CD8-positive, alpha-beta memory T cell (primary cell): ENCODE measurements at regions not wholly inside any gene's neighbourhood (a gene's known extent, or its start where the extent isn't known, plus 50 kb on each side); places are given as distances from the start of the nearest gene placed in this dataset.
A peak's percentile ranks its signal among the peaks of the same experiment; 100 is the strongest.

Experiments used
- CTCF ChIA-PET: fragments of 350-600 bp; sonication (Branson Sonifier 250); formaldehyde crosslinking; loops from one replicate; lab custom pipeline; 2021; ENCODE audit warnings: antibody characterized with exemption; lab: Charles Lee
- POLR2A ChIA-PET: fragments of 350-600 bp; sonication (Branson Sonifier 250); formaldehyde crosslinking; loops from one replicate; lab custom pipeline; 2021; ENCODE audit warnings: antibody characterized with exemption; lab: Charles Lee
- DNase-seq, 5 donors: peaks; one replicate each; pipeline versions ENCODE4 v3.0.0 to v3.0.0-alpha.2; 2020 to 2022; ENCODE audit warnings: mixed read lengths in 1 of 5
- H3K27ac ChIP-seq: one replicate; pipeline ENCODE4 v1.7.0; 2013; ENCODE audit warnings: low read depth, mild to moderate bottlenecking, low read length, moderate library complexity
- H3K27me3 ChIP-seq: 2 replicates; pipeline ENCODE4 v1.7.0; 2013; ENCODE audit warnings: low read length, mild to moderate bottlenecking; ENCODE audit not compliant: insufficient read depth, poor library complexity, severe bottlenecking
- H3K36me3 ChIP-seq: 2 replicates; pipeline ENCODE4 v1.7.0; 2013; ENCODE audit warnings: mild to moderate bottlenecking, low read length, moderate library complexity; ENCODE audit not compliant: insufficient read depth
- H3K4me1 ChIP-seq: 2 replicates; pipeline ENCODE4 v1.7.0; 2013; ENCODE audit warnings: mild to moderate bottlenecking, low read length, moderate library complexity; ENCODE audit not compliant: insufficient read depth
- H3K4me3 ChIP-seq: 2 replicates; pipeline ENCODE4 v1.7.0; 2013; ENCODE audit warnings: mild to moderate bottlenecking, low read length
- H3K9me3 ChIP-seq: 2 replicates; pipeline ENCODE4 v1.7.0; 2013; ENCODE audit warnings: mild to moderate bottlenecking, low read length
- H3K27ac Mint-ChIP-seq, 8 donors: one replicate each; pipeline ENCODE4 v1.8.0; 2020 to 2021; ENCODE audit warnings: mixed read lengths in 8 of 8, mild to moderate bottlenecking in 6 of 8, inconsistent platforms in 3 of 8, moderate library complexity in 3 of 8
- H3K27me3 Mint-ChIP-seq, 2 donors: one replicate each; pipeline ENCODE4 v1.8.0; 2020 to 2021; ENCODE audit warnings: mixed read lengths in 2 of 2, mild to moderate bottlenecking in 1 of 2, moderate library complexity in 1 of 2
- H3K36me3 Mint-ChIP-seq, 3 donors: one replicate each; pipeline ENCODE4 v1.8.0; 2020 to 2021; ENCODE audit warnings: mixed read lengths in 3 of 3, inconsistent platforms in 1 of 3, mild to moderate bottlenecking in 1 of 3
- H3K4me1 Mint-ChIP-seq, 3 donors: one replicate each; pipeline ENCODE4 v1.8.0; 2020 to 2021; ENCODE audit warnings: mixed read lengths in 3 of 3, inconsistent platforms in 1 of 3, mild to moderate bottlenecking in 1 of 3
- H3K4me3 Mint-ChIP-seq, 7 donors: one replicate each; pipeline ENCODE4 v1.8.0; 2020 to 2021; ENCODE audit warnings: mixed read lengths in 7 of 7, mild to moderate bottlenecking in 6 of 7, moderate library complexity in 4 of 7, inconsistent platforms in 2 of 7
- H3K9me3 Mint-ChIP-seq, 5 donors: one replicate each; pipeline ENCODE4 v1.8.0; 2020 to 2022; ENCODE audit warnings: mixed read lengths in 5 of 5, mild to moderate bottlenecking in 3 of 5, moderate library complexity in 2 of 5, inconsistent platforms in 1 of 5

GRCh38 chr4:37054531-37055077 is 189.9 kb upstream of the NWD2 start:
- Mint-ChIP-seq H3K9me3 (peaks cover 0 to 2% (median 2%) of the 10 kb centered on the region in 5 donors), H3K4me3 (no peak overlapping the region), H3K27ac (no peak overlapping the region), H3K36me3 (no peaks in the 10 kb centered on the region), H3K27me3 (no peaks in the 10 kb centered on the region), H3K4me1 (no peaks in the 10 kb centered on the region)
- no peaks in the 10 kb centered on the region for H3K9me3 ChIP-seq
- ChIA-PET POLR2A (no interaction called here), CTCF (no interaction called here)
- no peaks in the 10 kb centered on the region for H3K4me1 ChIP-seq
- no peaks in the 10 kb centered on the region for H3K36me3 ChIP-seq
- no peak for DNase-seq
- no peak overlapping the region for H3K27ac ChIP-seq
- no peak overlapping the region for H3K4me3 ChIP-seq
- H3K27me3 ChIP-seq: no peaks in the 10 kb centered on the region

GRCh38 chr4:37058826-37059225 is 185.7 kb upstream of the NWD2 start:
- ChIA-PET CTCF (no interaction called here), POLR2A (no interaction called here)
- Mint-ChIP-seq H3K36me3 (no peaks in the 10 kb centered on the region), H3K4me3 (no peak overlapping the region), H3K27me3 (no peaks in the 10 kb centered on the region), H3K4me1 (no peaks in the 10 kb centered on the region), H3K27ac (no peak overlapping the region), H3K9me3 (peaks cover 0 to 3% (median 2%) of the 10 kb centered on the region in 5 donors)
- Histone ChIP-seq H3K9me3 (no peaks in the 10 kb centered on the region), H3K36me3 (no peaks in the 10 kb centered on the region), H3K27me3 (no peaks in the 10 kb centered on the region), H3K27ac (no peak overlapping the region), H3K4me1 (no peaks in the 10 kb centered on the region), H3K4me3 (no peak overlapping the region)
- DNase-seq: no peak

DNA sequence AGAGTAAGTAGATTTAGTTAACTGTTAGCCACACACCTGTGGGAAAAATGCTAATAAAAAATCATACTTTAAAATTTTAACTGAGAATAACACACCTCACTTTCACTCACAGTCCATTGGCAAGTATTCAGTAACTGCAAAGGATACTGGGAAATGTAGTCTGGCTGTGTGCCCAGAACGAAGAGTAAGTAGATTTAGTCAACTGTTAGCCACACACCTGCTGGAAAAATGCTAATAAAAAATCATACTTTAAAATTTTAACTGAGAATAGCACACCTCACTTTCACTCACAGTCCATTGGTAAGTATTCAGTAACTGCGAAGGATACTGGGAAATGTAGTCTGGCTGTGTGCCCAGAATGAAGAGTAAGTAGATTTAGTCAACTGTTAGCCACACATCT is 178.4 kb upstream of the NWD2 start:
- Histone ChIP-seq H3K27ac (no peak overlapping the region), H3K4me1 (no peaks in the 10 kb centered on the region), H3K9me3 (no peaks in the 10 kb centered on the region), H3K36me3 (no peaks in the 10 kb centered on the region), H3K4me3 (no peak overlapping the region), H3K27me3 (no peaks in the 10 kb centered on the region)
- Mint-ChIP-seq H3K27ac (no peak overlapping the region), H3K27me3 (no peaks in the 10 kb centered on the region), H3K4me1 (no peaks in the 10 kb centered on the region), H3K4me3 (no peak overlapping the region), H3K36me3 (no peaks in the 10 kb centered on the region), H3K9me3 (peaks cover 0 to 4% (median 3%) of the 10 kb centered on the region in 5 donors)
- CTCF ChIA-PET: no interaction called here
- POLR2A ChIA-PET: no interaction called here
- no peak for DNase-seq

DNA sequence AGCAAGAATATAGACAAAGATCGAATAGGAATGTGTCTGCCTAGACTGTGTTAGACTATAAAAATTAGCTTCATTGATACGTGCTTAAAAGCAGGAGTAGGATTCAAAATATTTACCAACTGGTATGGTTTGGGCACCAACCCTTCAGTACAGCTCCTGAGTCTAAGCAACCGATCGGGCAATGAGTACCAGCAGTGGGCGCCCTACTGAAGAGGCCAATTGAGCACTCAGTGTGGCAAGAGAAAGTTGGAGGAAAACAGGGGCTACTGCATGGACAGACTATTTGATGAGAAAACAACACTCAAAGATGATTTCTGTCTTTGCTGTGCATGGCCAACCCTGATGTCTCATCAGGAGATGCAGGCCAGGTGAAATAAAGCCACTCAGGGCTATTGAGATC is 176.0 kb upstream of the NWD2 start:
- no peak overlapping the region for H3K4me3 Mint-ChIP-seq
- no peak for DNase-seq
- CTCF ChIA-PET: no interaction called here

GRCh38 chr4:37070041-37070440 is 174.5 kb upstream of the NWD2 start:
- Mint-ChIP-seq H3K4me1 (peaks cover 6 to 12% (median 8%) of the 10 kb centered on the region in 3 donors), H3K27ac (no peak overlapping the region), H3K36me3 (no peaks in the 10 kb centered on the region), H3K9me3 (peaks cover 0 to 4% (median 0%) of the 10 kb centered on the region in 5 donors), H3K4me3 (no peak overlapping the region), H3K27me3 (no peaks in the 10 kb centered on the region)
- ChIA-PET POLR2A (no interaction called here), CTCF (no interaction called here)
- H3K27ac ChIP-seq: no peak overlapping the region
- H3K4me1 ChIP-seq: no peaks in the 10 kb centered on the region
- H3K36me3 ChIP-seq: no peaks in the 10 kb centered on the region
- H3K4me3 ChIP-seq: no peak overlapping the region
- DNase-seq: no peak
- no peaks in the 10 kb centered on the region for H3K9me3 ChIP-seq
- no peaks in the 10 kb centered on the region for H3K27me3 ChIP-seq

More for the DNA sequence above, 176.0 kb upstream of the NWD2 start:
- Histone ChIP-seq H3K4me3 (no peak overlapping the region), H3K9me3 (no peaks in the 10 kb centered on the region), H3K4me1 (no peaks in the 10 kb centered on the region), H3K27ac (no peak overlapping the region), H3K27me3 (no peaks in the 10 kb centered on the region), H3K36me3 (no peaks in the 10 kb centered on the region)
- POLR2A ChIA-PET: no interaction called here
- peaks cover 0 to 4% (median 0%) of the 10 kb centered on the region in 5 donors for H3K9me3 Mint-ChIP-seq
- H3K27me3 Mint-ChIP-seq: no peaks in the 10 kb centered on the region
- H3K4me1 Mint-ChIP-seq: peaks cover 6 to 12% (median 8%) of the 10 kb centered on the region in 3 donors
- no peaks in the 10 kb centered on the region for H3K36me3 Mint-ChIP-seq
- H3K27ac Mint-ChIP-seq: no peak overlapping the region

GRCh38 chr4:37071576-37071975 is 173.0 kb upstream of the NWD2 start:
- H3K27ac ChIP-seq: no peak overlapping the region
- no peak overlapping the region for H3K4me3 Mint-ChIP-seq
- H3K36me3 Mint-ChIP-seq: no peaks in the 10 kb centered on the region
- CTCF ChIA-PET: interaction anchor here (1.1 kb wide), 1 partner anchor 9 kb away, joined by 3 read pairs; no protein-coding TSS in a partner anchor
- no peaks in the 10 kb centered on the region for H3K27me3 ChIP-seq
- H3K9me3 ChIP-seq: no peaks in the 10 kb centered on the region
- no peaks in the 10 kb centered on the region for H3K36me3 ChIP-seq
- no peaks in the 10 kb centered on the region for H3K4me1 ChIP-seq
- H3K9me3 Mint-ChIP-seq: peaks cover 0 to 4% (median 0%) of the 10 kb centered on the region in 5 donors
- POLR2A ChIA-PET: no interaction called here
- no peaks in the 10 kb centered on the region for H3K27me3 Mint-ChIP-seq
- no peak overlapping the region for H3K4me3 ChIP-seq
- no peak overlapping the region for H3K27ac Mint-ChIP-seq
- peaks cover 6 to 12% (median 8%) of the 10 kb centered on the region in 3 donors for H3K4me1 Mint-ChIP-seq
- DNase-seq: no peak

DNA sequence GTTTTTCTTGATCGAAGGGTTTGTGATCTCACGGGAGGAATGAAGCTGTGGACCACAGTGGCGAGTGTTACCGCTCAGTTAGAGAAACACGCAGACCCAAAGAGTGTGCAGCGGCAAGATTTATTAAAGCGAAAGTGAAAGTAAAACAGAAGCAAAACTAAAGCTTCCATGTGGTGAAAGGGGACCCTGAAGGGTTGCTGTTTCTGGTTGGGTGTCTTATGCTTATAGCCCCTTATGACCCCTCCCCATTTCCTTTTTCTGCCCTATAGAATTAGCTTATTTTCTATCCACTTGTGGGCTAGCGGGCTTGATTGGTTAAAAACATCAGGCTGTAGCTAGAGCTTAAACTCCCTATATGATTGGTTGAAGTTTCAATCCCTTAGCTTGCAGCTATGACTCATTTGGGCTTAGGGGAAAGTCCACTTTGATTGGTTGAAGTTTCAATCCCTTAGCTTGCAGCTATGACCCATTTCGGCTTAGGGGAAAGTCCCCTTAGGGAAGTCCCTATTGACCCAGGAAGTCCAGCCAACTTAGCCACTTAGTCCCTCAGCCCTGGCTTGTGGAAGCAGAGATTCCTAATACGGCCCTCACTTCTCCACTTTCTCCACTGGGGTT is 171.2 kb upstream of the NWD2 start:
- ChIA-PET POLR2A (no interaction called here), CTCF (no interaction called here)
- no peaks in the 10 kb centered on the region for H3K9me3 ChIP-seq
- no peaks in the 10 kb centered on the region for H3K4me1 ChIP-seq
- Mint-ChIP-seq H3K27ac (no peak overlapping the region), H3K4me3 (peak overlapping the region in 5 of 7 donors; percentile 13 to 78 (median 58)), H3K27me3 (no peaks in the 10 kb centered on the region), H3K9me3 (peaks cover 0 to 4% (median 0%) of the 10 kb centered on the region in 5 donors), H3K4me1 (peaks cover 6 to 12% (median 8%) of the 10 kb centered on the region in 3 donors), H3K36me3 (no peaks in the 10 kb centered on the region)
- no peak overlapping the region for H3K27ac ChIP-seq
- H3K4me3 ChIP-seq: no peak overlapping the region
- H3K27me3 ChIP-seq: no peaks in the 10 kb centered on the region
- DNase-seq: no peak
- no peaks in the 10 kb centered on the region for H3K36me3 ChIP-seq

GRCh38 chr4:37082912-37083311 is 161.6 kb upstream of the NWD2 start:
- Mint-ChIP-seq H3K36me3 (peaks cover 0 to 2% (median 0%) of the 10 kb centered on the region in 3 donors), H3K4me1 (no peaks in the 10 kb centered on the region), H3K27me3 (no peaks in the 10 kb centered on the region), H3K27ac (no peak overlapping the region), H3K9me3 (peaks cover 3 to 26% (median 10%) of the 10 kb centered on the region in 5 donors), H3K4me3 (no peak overlapping the region)
- ChIA-PET CTCF (no interaction called here), POLR2A (no interaction called here)
- no peak for DNase-seq
- no peaks in the 10 kb centered on the region for H3K9me3 ChIP-seq
- no peaks in the 10 kb centered on the region for H3K4me1 ChIP-seq
- H3K27me3 ChIP-seq: no peaks in the 10 kb centered on the region
- no peak overlapping the region for H3K4me3 ChIP-seq
- no peak overlapping the region for H3K27ac ChIP-seq
- no peaks in the 10 kb centered on the region for H3K36me3 ChIP-seq
